Stromal cell of bone marrow (primary cell): ENCODE measurements at regions not wholly inside any gene's neighbourhood (a gene's known extent, or its start where the extent isn't known, plus 50 kb on each side); places are given as distances from the start of the nearest gene placed in this dataset.
A peak's percentile ranks its signal among the peaks of the same experiment; 100 is the strongest.
"Not testable (repeated sequence)": the region's sequence is repeated elsewhere in the genome, so short reads cannot be mapped to it uniquely, and the experiment has no call there.

ENCODE experiments used
- DNase-seq: peaks from one replicate; pipeline ENCODE4 v3.0.0-alpha.2; 2012; ENCODE audit warnings: low read depth

DNA sequence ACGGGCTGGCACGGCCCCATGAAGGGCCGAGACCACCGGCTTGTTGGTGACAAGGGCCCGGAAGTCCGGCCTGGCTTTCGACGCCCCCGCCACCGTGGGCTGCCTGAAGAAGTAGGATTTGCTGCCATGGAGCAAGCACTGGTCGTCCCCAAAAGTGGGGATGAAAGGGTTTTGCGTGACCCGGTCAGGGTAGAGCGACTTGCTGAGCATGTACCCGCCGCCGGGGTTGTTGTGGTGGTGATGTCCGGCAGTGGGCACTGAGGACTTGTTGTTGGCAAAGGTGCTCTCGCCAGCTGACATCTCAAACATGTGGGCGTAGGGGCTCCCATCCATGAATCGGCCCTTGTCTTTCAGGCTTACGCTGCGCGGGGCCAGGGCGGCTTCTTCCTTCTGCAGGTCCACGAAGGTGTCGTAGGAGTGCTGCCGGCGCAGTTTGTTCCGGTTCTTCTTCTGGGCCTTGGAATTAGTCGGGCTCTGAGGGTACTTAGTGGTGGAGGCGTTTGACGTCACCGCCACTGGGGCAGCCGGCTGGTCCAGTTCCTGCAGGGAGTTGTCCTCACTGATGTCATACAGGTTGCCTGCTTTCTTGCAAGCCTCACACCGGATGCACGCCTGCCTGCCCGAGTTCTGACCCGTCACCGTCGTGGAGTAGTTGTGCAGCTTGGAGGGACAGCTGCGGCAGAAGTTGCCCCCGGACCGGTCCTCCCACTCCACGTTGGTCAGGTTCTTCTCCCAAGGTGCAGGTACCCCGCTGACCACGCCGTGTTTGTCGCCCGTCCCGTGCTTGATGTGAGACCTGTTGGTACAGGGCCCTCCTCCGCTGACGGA lies 366.6 kb downstream of the EMP1 start:
- DNase-seq: no peak

DNA sequence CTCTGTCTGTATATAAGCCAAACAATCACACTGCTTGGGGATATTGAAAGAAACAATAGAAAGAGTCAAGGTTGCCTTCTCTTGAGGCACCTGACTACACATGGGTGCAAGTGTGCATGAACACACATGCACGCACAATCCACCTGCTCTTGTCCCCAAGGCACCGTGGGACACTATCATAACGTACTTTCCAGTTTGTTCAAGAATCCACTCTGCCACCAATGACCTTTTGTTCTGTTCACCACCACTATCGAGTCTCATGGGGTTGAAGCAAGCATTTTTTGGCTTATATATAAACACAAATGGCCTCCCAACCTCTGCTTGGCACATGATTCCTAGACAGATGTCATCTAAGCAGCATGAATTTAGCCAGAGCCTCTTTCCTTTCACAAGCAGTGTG lies 365.4 kb downstream of the EMP1 start:
- no peak for DNase-seq

DNA sequence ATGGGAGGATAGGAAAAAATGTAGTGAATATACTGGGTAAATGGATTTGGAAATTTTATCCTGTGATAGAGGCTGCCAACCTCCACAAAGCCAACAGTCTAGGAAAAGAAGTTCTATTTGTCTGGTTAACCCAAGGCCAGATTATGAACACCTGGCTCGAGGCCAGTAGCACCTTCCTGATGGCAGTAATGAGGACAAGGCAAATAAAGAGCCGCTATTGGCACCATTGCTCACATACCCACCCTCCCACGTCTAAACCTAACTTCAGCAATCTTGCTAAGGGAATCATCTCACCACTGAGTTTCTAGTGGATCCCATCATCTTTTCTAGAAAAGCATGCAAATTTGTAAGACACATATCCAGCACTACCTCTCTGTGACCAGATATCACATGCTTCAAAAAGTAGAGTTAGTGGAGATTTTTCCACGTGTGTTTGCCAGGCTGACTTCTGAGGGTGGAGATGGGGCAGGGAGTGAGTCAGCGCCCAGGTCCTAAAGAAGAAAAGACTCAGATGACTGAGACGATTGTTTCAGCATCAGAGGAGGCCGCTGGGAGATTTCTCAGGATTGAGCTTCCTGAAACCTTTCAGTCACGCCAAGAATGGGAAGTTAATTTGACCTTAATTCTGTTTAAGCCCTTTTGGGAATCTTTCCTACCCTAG lies 362.9 kb downstream of the EMP1 start:
- no peak for DNase-seq

DNA sequence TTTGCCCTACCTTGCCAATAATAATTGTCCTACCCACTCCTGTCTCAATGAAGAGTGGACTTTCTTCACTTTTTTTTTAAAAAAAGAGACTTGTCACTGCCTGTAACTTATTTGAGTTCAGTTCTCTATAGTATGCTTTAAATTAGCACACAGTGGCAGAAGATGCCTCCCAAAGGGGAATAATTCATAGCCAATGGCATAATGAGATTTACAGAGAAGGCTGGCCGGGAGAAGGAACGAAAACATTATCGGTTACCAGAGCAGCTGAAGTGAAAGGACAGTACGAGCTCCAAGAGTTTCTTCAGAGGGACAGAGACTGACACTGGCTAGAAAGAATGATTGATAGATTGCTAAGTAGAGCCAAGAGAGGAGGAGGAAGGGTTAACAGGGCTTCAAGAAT lies 356.3 kb downstream of the EMP1 start:
- no peak for DNase-seq

DNA sequence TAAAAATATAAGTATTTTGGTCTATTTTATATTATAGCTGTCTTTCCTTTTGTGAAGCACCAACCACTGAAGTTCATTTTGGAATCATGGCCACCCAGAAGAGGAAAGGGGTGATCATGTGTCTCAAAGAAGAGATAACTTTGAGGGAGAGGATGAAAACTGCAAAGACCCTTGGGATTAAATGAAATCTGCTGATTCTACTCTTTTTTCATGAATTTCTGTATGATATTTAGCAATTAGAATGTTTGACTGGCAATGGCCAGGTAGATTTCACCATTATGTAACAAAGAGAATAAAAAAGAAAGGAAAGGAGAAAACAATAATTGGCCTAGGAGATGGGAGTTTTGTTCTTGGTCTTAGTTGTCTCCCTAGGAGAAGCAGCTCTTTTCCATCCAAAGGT lies 350.8 kb downstream of the EMP1 start:
- no peak for DNase-seq

DNA sequence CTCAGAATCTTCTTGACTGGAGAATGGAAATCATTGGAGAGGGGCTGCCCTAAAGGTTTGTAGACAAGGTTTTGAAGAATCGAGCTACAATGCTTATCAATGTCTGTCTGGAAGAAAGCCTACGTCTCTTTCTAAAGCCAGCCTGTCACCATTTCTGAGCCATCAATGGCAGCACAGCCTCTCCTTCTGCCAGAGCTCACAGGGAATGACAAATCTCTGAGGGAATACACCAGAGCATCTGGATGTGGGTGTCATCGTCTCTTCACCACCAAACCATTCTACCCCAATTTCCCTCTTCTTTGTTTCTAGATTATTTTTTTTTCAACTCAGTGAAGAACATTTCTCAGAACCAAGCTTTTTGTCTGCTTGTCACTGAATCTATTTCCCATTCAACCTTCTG lies 349.7 kb downstream of the EMP1 start:
- DNase-seq: no peak

DNA sequence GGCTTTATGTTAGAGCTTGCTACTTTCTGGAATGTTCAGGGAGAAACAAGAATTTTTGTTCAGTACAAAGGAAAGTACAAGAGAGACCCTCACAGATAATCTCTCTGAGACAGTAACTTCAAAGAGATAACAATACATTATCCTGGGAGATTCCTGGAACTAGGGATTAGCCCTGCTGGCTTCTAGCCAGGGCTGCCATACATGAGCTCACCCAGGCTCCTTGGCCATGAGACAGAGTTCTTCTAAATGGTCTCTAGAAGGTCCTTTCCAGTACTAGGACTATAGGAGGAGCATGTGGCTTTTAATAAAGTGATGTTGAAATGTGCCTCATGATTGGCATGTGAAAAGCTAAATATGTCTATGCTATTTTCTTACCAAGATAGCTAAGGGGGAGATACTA lies 342.5 kb downstream of the EMP1 start:
- DNase-seq: no peak

DNA sequence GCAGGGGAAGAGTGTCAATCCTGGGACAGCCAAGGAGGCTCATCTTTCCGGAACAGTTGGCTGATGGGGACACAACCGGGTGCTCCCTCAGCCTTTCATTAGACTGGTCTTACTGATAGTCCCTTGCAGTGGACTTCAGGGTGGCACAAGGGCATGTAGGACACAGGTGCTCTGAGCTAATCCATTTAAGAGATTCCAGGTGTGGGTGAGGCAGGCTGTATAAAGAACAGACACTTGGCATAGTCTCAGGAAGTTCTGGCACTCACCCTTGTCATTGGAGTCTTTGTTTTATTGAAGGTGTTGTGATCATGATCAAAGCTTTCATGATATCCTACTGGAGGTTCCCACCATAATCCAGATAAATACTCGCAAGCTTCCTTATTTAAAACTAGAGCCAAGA lies 341.6 kb downstream of the EMP1 start:
- no peak for DNase-seq

DNA sequence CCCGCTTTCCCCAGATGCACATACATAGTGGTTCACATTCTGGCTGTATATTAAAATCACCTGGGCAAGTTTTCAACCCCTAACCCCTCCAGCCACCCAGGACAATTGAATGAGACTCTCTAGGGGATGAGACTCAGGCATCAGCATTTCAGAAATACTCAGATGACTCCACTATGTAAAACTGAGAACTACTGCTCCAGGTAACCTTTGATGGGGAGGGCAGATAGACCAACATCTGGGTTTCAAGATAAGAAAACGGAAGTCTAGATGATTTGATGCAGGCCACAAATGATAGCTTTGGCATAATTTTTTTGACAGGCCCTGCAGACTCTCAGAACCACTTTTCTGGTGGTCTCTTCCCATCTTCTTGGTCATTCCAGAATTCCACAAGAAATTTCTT lies 341.1 kb downstream of the EMP1 start:
- DNase-seq: no peak

DNA sequence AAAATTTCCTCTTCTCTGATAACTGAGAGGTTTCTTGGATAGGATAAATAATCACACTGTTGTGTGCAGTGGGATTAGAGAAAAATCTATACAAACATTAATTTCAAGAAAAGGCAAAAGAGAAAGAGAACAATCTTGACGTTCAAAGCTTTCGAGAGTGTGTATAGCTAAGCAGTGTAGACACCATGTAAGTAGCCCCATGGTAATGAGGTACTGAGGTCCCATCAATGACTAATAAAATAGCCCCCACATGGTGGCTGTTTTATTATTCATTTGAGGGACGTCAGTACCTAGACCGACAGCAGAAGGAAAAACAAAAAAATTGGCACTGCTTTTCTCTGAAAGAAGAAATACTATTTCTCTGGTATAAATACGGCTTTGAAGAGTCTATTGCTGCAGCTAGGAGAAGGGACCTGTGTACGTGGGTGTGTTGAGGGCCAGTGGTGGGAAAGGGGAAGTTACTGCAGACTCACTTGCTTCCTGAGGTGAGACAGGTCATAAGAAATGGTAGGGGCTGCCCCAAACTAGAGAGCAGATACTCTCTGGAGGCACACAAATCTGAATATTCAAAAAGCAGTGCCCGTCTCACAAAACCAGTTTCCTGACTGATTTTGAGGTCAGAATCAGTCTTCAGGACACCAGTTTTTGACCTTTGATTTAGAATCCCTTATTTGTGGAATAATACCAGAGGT lies 339.8 kb downstream of the EMP1 start:
- no peak for DNase-seq

DNA sequence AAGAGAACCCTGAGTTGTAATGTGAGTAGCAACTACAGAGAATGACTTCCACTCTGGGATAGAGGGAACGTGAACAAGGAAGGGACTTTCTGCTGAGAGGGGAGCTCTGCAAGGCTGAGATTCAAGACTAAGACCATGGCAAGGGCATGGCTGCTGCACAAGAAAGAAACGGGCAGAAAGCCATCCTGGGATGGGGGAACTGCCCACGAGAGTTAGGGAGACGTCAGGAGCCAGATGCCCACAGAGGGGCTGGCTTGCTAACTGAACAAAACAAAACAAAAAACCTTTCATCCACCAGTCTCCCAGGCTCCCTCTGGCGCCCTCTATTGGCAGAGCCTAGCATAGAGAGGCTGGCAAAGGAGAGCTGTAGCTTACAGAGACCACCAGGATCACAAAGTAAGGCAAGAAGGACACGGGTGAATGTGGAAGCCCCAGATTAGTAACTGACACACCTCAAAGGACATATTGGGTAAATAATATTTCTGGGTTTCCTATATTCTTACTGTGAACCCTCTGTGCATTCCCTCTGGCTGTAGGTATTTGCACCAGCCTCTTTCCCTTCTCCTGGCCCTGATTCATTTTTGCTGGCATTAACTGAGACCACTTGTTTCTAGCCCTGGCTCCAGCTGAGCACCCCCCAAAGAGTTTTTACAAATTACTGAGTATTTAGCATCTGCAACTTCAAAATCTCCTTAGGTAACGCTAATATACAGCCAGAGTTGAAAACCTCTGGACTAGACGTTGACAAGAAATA lies 338.3 kb downstream of the EMP1 start:
- peak; percentile 40 for DNase-seq

DNA sequence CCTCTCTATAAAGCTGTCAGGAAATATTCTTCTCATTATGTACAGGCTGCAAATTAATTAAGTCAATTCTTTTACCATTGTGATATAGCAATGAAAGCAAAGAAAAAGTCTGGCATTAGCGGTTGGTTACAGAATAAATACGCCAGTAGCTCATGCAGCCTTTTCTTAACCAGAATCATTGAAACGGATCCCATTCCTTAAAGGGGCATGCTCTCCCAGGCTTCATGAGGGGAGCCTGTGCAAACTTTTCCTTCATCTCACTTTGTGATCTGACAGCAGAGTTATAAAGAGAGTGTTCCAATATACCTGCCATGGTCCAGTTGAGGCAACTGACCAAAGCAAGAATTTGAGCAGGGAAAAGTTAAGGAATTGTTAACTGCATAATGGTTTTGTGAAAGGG lies 337.7 kb downstream of the EMP1 start:
- no peak for DNase-seq

DNA sequence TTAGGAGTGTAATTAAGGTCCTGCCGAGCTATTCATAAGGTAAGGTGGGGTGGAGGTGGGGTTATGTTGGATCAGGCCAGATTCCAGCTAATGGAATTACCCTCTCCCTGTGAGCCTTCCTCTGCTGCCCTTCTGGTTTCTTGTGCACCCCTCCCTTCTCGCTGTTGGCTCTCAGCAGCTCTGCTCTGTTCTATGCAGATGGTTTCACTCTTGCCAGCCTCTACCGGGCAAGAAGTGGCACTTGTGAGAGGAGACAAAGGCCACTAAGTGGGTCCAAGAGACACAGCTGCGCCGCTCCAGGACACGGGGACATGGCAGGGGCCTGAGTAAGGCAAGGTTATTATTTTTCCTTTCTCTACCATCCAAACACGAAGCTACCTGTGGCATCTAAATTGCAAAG lies 334.4 kb downstream of the EMP1 start:
- DNase-seq: no peak

DNA sequence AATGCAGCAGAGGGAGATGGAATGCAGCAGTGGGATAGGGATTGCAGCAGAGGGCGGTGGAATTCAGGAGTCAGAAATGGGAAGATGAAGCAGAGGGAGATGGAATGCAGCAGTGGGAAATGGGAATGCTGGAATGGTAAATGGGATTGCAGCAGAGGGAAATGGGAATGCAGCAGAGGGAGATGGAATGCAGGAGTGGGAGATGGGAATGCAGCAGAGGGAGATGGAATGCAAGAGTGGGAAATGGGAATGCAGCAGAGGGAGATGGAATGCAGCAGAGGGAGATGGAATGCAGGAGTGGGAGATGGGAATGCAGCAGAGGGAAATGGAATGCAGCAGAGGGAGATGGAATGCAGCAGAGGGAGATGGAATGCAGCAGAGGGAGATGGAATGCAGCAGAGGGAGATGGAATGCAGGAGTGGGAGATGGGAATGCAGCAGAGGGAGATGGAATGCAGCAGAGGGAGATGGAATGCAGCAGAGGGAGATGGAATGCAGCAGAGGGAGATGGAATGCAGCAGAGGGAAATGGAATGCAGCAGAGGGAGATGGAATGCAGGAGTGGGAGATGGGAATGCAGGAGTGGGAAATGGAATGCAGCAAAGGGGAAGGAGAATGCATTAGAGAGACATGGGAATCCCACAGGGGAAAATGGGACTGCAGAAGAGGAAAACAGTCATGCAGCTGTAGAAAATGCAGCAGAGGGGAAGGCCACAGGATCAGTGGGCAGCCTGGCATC lies 329.8 kb downstream of the EMP1 start:
- not testable (repeated sequence) for DNase-seq

DNA sequence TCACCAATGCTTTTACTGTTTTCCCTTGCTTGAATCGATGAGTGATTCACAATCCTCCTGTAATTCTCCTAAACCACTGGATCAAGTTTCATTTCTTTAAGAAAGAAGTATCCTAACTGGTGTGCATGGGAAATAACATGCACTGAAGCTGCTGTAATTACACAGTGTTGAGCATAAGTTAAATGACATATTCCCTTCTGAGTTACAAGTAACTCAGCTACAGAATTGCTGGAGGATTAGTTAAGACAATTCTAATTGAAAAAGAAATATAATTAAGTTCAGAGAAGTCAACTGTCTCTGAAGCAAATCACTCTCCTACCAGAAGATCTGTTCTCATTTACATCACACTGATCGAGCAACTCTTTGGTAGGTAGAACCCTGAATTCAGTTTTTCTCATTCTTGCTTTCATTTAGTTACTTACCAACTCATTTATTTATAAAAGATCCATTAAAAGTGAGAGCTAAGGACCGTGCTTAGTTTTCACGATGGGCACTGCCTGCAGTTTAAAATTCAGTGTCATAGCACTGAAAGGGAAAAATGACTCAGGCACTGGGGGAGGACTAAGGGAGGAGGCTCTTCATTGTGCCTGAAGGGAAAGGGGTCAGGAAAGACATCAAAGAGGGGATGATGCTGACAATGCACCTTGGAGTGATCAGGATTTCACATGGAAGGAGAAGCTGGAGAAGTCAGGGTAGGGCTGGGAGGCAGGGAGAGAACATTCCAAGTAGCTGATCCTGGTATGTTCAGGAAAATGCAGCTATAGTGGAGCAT lies 327.2 kb downstream of the EMP1 start:
- DNase-seq: no peak

DNA sequence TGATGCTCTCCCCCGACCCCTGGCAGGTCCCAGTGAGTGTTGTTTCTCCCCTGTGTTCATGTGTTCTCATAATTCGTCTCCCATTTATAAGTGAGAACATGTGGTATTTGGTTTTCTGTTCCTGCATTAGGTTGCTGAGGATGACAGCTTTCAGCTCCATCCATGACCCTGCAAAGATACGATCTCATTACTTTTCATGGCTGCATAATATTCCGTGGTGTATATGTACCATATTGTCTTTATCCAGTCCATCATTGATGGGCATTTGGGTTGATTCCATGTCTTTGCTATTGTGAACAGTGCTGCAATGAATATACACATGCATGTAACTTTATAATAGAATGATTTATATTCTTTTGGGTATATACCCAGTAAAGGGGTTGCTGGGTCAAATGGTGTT lies 321.5 kb downstream of the EMP1 start:
- not testable (repeated sequence) for DNase-seq

DNA sequence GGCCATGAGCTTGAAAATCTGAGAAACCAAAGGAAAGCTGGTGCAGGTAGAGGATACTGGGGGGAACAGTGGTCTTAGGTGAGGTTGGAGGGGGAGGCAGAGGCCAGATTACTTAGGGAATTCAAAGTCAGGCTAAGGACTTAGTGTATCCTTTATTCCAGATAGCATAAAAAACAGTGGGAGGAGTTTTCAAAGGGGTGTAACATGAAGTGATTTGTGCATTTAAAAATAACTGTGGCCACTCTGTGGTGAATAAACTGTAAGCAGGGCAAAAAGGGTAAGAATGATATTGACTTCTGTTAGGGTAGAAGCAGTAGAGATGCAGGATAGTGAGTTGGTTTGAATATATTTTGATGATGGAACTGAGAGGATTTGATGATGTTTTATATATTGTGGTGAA lies 313.2 kb downstream of the EMP1 start:
- no peak for DNase-seq

DNA sequence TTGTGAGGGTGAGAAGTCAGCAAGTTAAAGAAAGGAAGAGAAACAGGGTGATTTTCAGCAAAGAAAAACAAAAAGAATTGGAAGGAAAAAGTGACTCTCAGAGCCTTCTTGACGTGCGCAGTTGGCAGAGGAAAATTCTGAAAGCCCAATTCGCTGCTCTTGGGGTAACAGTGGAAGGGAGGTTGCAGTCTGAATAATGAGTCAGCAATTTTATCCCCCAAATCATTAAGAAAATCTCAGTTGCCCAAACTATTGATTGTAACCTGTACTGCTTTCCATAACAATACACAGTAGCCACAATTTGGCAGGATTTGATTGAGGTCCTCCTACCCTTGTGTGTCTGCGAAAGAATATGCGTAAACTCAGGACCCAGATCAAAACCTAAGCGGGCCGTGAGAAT lies 309.1 kb downstream of the EMP1 start:
- DNase-seq: no peak

DNA sequence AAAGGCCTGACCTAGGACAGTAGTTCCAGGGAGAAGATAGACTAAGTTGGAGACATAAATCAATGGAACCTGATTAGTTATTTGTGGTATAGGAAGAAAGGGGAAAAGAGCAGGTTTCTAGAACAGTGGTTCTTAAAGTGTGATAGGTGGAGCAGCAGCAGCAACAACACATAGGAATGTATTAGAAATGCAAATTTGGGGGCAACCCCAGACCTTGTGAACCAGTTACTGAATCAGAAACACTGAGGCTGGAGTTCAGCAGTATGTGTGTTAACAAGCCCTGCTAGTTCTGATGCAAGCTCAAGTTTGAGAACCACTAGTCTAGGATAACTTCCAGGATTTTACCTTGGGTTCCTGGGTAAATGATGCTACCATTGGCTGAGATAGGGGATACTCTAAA lies 308.7 kb downstream of the EMP1 start:
- DNase-seq: no peak

DNA sequence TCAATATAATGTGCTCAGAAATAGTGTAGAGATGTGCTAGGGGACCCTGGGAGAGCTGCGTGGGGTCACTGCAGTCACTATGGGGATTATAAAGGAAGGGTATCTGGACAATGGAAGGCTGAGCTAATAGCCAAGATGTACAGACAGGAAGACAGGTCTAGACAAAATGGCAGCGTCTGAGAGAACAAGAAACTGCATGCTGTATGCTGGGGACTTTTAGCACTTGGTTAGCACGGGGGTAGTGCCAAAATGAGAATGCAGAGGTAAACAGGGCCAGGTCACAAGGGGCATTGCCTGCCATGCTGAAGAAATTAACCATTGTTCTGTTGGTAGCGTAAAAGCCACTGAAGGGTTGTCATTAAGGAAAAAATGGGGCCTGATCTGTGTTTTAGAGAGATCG lies 308.2 kb downstream of the EMP1 start:
- no peak for DNase-seq

DNA sequence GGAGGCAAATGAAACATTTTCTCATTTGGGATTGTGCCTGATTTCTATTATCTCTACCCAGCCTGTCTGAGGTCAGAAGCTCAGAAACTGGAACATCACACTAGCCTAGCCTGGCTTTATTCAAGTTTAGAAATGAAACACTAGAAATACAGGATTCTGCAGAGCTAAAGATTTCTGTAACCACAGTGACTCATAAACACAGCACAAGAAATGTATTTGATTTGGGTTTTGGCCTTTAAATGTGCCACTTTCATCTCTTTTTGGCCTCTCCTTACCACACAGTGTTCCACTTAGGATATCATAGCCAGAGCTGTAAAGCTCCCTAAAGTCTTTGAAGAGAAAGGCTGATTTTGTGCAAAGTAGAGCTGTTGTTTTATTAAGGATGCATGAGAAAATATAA lies 307.5 kb downstream of the EMP1 start:
- DNase-seq: peak; percentile 56
